HFFc6 (cell line): ENCODE measurements at regions not wholly inside any gene's neighbourhood (a gene's known extent, or its start where the extent isn't known, plus 50 kb on each side); places are given as distances from the start of the nearest gene placed in this dataset.
"Not testable (repeated sequence)": the region's sequence is repeated elsewhere in the genome, so short reads cannot be mapped to it uniquely, and the experiment has no call there.

Experiments
- DNase-seq: peaks from one replicate; pipeline ENCODE4 v3.0.0-alpha.2; 2018
- H3K27ac Mint-ChIP-seq: 2 replicates; pipeline ENCODE4 v1.8.0; 2020; ENCODE audit warnings: mild to moderate bottlenecking, mixed read lengths
- H3K27me3 Mint-ChIP-seq: 2 replicates; pipeline ENCODE4 v1.8.0; 2021; ENCODE audit warnings: mild to moderate bottlenecking, moderate library complexity, mixed read lengths; ENCODE audit not compliant: insufficient read depth
- H3K36me3 Mint-ChIP-seq: 2 replicates; pipeline ENCODE4 v1.8.0; 2021; ENCODE audit warnings: low read depth, mixed read lengths
- H3K4me1 Mint-ChIP-seq: 2 replicates; pipeline ENCODE4 v1.8.0; 2020; ENCODE audit warnings: low read depth, mixed read lengths
- H3K4me3 Mint-ChIP-seq: 2 replicates; pipeline ENCODE4 v1.8.0; 2020; ENCODE audit warnings: mild to moderate bottlenecking, moderate library complexity, mixed read lengths
- H3K9me3 Mint-ChIP-seq: 2 replicates; pipeline ENCODE4 v1.8.0; 2020; ENCODE audit warnings: mild to moderate bottlenecking, mixed read lengths
- TF ChIP-seq, protein P1 (sequence below): fragments of 200-600 bp; sonication (generic); IDR thresholded peaks from 2 replicates; pipeline ENCODE4 v1.5.0; 2021; ENCODE audit warnings: antibody characterized with exemption, mild to moderate bottlenecking

- Mint-ChIP-seq H3K9me3 (peaks cover 11% of the 10 kb centered on the region), H3K36me3 (no peaks in the 10 kb centered on the region), H3K27me3 (no peaks in the 10 kb centered on the region; the same call in 1 of the 2 replicates), H3K4me3 (no peak overlapping the region), H3K27ac (no peak overlapping the region), H3K4me1 (peaks cover 20% of the 10 kb centered on the region)
- TF ChIP-seq, protein P1, sequence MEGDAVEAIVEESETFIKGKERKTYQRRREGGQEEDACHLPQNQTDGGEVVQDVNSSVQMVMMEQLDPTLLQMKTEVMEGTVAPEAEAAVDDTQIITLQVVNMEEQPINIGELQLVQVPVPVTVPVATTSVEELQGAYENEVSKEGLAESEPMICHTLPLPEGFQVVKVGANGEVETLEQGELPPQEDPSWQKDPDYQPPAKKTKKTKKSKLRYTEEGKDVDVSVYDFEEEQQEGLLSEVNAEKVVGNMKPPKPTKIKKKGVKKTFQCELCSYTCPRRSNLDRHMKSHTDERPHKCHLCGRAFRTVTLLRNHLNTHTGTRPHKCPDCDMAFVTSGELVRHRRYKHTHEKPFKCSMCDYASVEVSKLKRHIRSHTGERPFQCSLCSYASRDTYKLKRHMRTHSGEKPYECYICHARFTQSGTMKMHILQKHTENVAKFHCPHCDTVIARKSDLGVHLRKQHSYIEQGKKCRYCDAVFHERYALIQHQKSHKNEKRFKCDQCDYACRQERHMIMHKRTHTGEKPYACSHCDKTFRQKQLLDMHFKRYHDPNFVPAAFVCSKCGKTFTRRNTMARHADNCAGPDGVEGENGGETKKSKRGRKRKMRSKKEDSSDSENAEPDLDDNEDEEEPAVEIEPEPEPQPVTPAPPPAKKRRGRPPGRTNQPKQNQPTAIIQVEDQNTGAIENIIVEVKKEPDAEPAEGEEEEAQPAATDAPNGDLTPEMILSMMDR = no peak
- no peak for DNase-seq
These were observed 1001.0 kb upstream of the WWC1 start for GRCh38 chr5:167290478-167290877.

GRCh38 chr5:167294882-167295680 lies 996.4 kb upstream of the WWC1 start:
- Mint-ChIP-seq H3K36me3 (no peaks in the 10 kb centered on the region), H3K4me3 (peak overlapping the region; percentile 58; the same call in 1 of the 2 replicates), H3K9me3 (peaks cover 7% of the 10 kb centered on the region), H3K4me1 (peaks cover 30% of the 10 kb centered on the region), H3K27ac (peak overlapping the region; percentile 79), H3K27me3 (peaks cover 1% of the 10 kb centered on the region; the same call in 1 of the 2 replicates)
- DNase-seq = peak; percentile 83
- TF ChIP-seq, protein P1 = no peak

- peaks cover 13% of the 10 kb centered on the region for H3K9me3 Mint-ChIP-seq
- no peak for DNase-seq
- peaks cover 1% of the 10 kb centered on the region; the same call in 1 of the 2 replicates for H3K27me3 Mint-ChIP-seq
- H3K4me1 Mint-ChIP-seq = peaks cover 30% of the 10 kb centered on the region
- TF ChIP-seq, protein P1 = no peak
- H3K36me3 Mint-ChIP-seq = no peaks in the 10 kb centered on the region
- peak overlapping the region; percentile 58; the same call in 1 of the 2 replicates for H3K4me3 Mint-ChIP-seq
- peak overlapping the region; percentile 79 for H3K27ac Mint-ChIP-seq
These were observed 995.8 kb upstream of the WWC1 start for GRCh38 chr5:167295681-167296005.

DNA sequence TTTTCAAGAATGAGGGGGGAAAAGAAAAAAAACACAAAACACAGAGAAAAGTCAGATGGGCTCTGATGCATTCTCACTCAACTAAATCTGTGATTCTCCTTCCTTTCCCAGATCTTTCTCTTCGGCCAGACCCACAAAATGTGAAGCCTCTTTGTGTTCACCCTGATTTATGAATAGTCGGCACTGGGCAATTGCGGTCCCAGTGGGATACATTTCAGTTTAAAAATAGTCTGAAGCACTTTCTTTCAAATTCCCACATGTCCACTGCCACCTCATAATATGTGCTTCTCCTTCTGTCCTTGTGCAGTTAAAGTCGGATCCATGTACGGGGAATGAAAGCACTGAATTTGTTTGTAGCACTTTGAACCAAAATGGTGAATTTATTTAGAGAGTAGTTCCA lies 995.4 kb upstream of the WWC1 start:
- H3K4me1 Mint-ChIP-seq = peaks cover 30% of the 10 kb centered on the region
- TF ChIP-seq, protein P1 = no peak
- H3K27ac Mint-ChIP-seq = no peak overlapping the region
- H3K4me3 Mint-ChIP-seq = peak overlapping the region; percentile 5; the same call in 1 of the 2 replicates
- H3K27me3 Mint-ChIP-seq = peaks cover 1% of the 10 kb centered on the region; the same call in 1 of the 2 replicates
- no peak for DNase-seq
- H3K36me3 Mint-ChIP-seq = no peaks in the 10 kb centered on the region
- H3K9me3 Mint-ChIP-seq = peaks cover 14% of the 10 kb centered on the region

- TF ChIP-seq, protein P1 = no peak
- no peaks in the 10 kb centered on the region for H3K36me3 Mint-ChIP-seq
- no peak for DNase-seq
- peaks cover 15% of the 10 kb centered on the region for H3K9me3 Mint-ChIP-seq
- H3K4me1 Mint-ChIP-seq = peaks cover 30% of the 10 kb centered on the region
- peaks cover 1% of the 10 kb centered on the region; the same call in 1 of the 2 replicates for H3K27me3 Mint-ChIP-seq
- H3K4me3 Mint-ChIP-seq = no peak overlapping the region
- H3K27ac Mint-ChIP-seq = no peak overlapping the region
These were observed 994.8 kb upstream of the WWC1 start for GRCh38 chr5:167296661-167297060.

GRCh38 chr5:167299861-167300260 lies 991.6 kb upstream of the WWC1 start:
- Mint-ChIP-seq H3K9me3 (peaks cover 21% of the 10 kb centered on the region; the same call in 1 of the 2 replicates), H3K4me1 (peaks cover 16% of the 10 kb centered on the region)
- DNase-seq, H3K27me3 Mint-ChIP-seq, H3K36me3 Mint-ChIP-seq, H3K4me3 Mint-ChIP-seq, H3K27ac Mint-ChIP-seq: not testable (repeated sequence)
